HepG2 (cell line): ENCODE measurements at regions not wholly inside any gene's neighbourhood (a gene's known extent, or its start where the extent isn't known, plus 50 kb on each side); places are given as distances from the start of the nearest gene placed in this dataset.

Experiments used
- ATAC-seq: fragments of 200-7000 bp; cut with Tn5 transposase; 3 replicates; pipeline ENCODE4 v1.9.1; 2020; ENCODE audit warnings: mild to moderate bottlenecking, moderate library complexity
- BruUV-seq: library from RNA; stranded (reverse); fragments of 400-500 nt; replicated peaks from 2 replicates; lab custom pipeline; 2021; lab: Mats Ljungman, UMichigan
- CTCF ChIA-PET: fragments of 300-600 bp; formaldehyde crosslinking; extraction: SDS; loops from one replicate; lab custom pipeline; 2021; ENCODE audit warnings: low total read pairs, inconsistent platforms, low intra/inter-chr PET ratio; lab: Yijun Ruan, JAX
- POLR2A ChIA-PET: fragments of 350-600 bp; sonication (Branson Sonifier 250); formaldehyde crosslinking; loops from one replicate; lab custom pipeline; 2020; ENCODE audit warnings: antibody characterized with exemption, inconsistent platforms; lab: Yijun Ruan, JAX
- DNase-seq: peaks from one replicate; pipeline ENCODE4 v3.0.0-alpha.2; 2015; ENCODE audit warnings: low spot score
- FAIRE-seq: peaks from 3 replicates; lab custom pipeline; 2011; peaks lifted over from hg19 to GRCh38; lab: Jason Lieb, UNC
- H2AFZ ChIP-seq: one replicate; pipeline ENCODE4 v1.6.1; 2011; ENCODE audit warnings: low read length, inconsistent platforms
- H3K27ac ChIP-seq: fragments of 300-600 bp; 3 replicates; pipeline ENCODE4 v1.8.0; 2011; ENCODE audit warnings: mixed run types, mild to moderate bottlenecking, mixed read lengths, low read length, inconsistent platforms; ENCODE audit not compliant: insufficient read depth; ENCODE audit errors: extremely low read length
- H3K27me3 ChIP-seq, 2 experiments: fragments of 200-600 bp in 1 of 2; 2 replicates in 1 of 2; 3 replicates in 1 of 2; pipeline versions ENCODE4 v1.6.0 to v1.8.0; 2011; ENCODE audit warnings: low read length in 2 of 2, mild to moderate bottlenecking in 2 of 2, moderate library complexity in 2 of 2, inconsistent platforms in 1 of 2; ENCODE audit not compliant: insufficient read depth in 2 of 2, control insufficient read depth in 1 of 2
- H3K36me3 ChIP-seq, 2 experiments: fragments of 200-600 bp in 1 of 2; replicated peaks in 1 of 2; 2 replicates in 1 of 2; 3 replicates in 1 of 2; pipeline versions ENCODE4 v1.5.1 to v1.8.0; 2011; ENCODE audit warnings: low read length in 2 of 2, inconsistent platforms in 1 of 2; ENCODE audit not compliant: insufficient read depth in 2 of 2, control insufficient read depth in 1 of 2
- H3K4me1 ChIP-seq: 2 replicates; pipeline ENCODE4 v1.5.1; 2012; ENCODE audit warnings: low read length, inconsistent platforms; ENCODE audit not compliant: insufficient read depth
- H3K4me2 ChIP-seq: 2 replicates; pipeline ENCODE4 v1.6.0; 2011; ENCODE audit warnings: low read depth, low read length, inconsistent platforms
- H3K4me3 ChIP-seq, 3 experiments: fragments of 200-600 bp in 1 of 3; sonication (generic), shearing (Covaris generic) in 1 of 3; replicated peaks in 1 of 3; 2 replicates each; pipeline ENCODE4 v1.5.1; 2011 to 2016; ENCODE audit warnings: low read length in 3 of 3, inconsistent platforms in 2 of 3, low read depth in 2 of 3, mild to moderate bottlenecking in 2 of 3, control low read depth in 1 of 3, mixed read lengths in 1 of 3; ENCODE audit not compliant: insufficient read depth in 1 of 3
- H3K79me2 ChIP-seq: one replicate; pipeline ENCODE4 v1.6.1; 2011; ENCODE audit warnings: low read length, inconsistent platforms; ENCODE audit not compliant: insufficient read depth
- H3K9ac ChIP-seq: 2 replicates; pipeline ENCODE4 v1.6.0; 2011; ENCODE audit warnings: mild to moderate bottlenecking, low read depth, low read length, inconsistent platforms; ENCODE audit not compliant: insufficient read depth
- H3K9me3 ChIP-seq: 2 replicates; pipeline ENCODE4 v1.5.1; 2012; ENCODE audit warnings: mild to moderate bottlenecking, low read length
- H4K20me1 ChIP-seq: 2 replicates; pipeline ENCODE4 v1.6.0; 2011; ENCODE audit warnings: inconsistent platforms, mild to moderate bottlenecking, low read length, moderate library complexity; ENCODE audit not compliant: insufficient read depth
- EED ChIP-seq: sonication (generic); formaldehyde crosslinking; IDR thresholded peaks from 2 replicates; pipeline ENCODE4 v1.5.0; 2020; ENCODE audit warnings: mild to moderate bottlenecking, missing genetic modification reagents
- HIVEP1 ChIP-seq: sonication (generic); formaldehyde crosslinking; IDR thresholded peaks from 2 replicates; pipeline ENCODE4 v1.4.0; 2020; ENCODE audit warnings: mild to moderate bottlenecking, missing genetic modification reagents
- RBAK ChIP-seq: sonication (generic); formaldehyde crosslinking; IDR thresholded peaks from 2 replicates; pipeline ENCODE4 v1.5.1; 2020; ENCODE audit warnings: mild to moderate bottlenecking, missing genetic modification reagents
- SOX6 ChIP-seq, 2 experiments: fragments of 450-650 bp in 1 of 2; sonication (generic) in 1 of 2; formaldehyde crosslinking in 1 of 2; IDR thresholded peaks; 2 replicates each; pipeline versions ENCODE4 v1.4.0 to v1.6.1; 2017 to 2020; ENCODE audit warnings: antibody characterized with exemption in 1 of 2, mild to moderate bottlenecking in 1 of 2, missing genetic modification reagents in 1 of 2
- SRY ChIP-seq: sonication (generic); formaldehyde crosslinking; IDR thresholded peaks from 2 replicates; pipeline ENCODE4 v1.8.0; 2022; ENCODE audit warnings: mild to moderate bottlenecking, missing genetic modification reagents
- ZNF460 ChIP-seq: sonication (generic); formaldehyde crosslinking; IDR thresholded peaks from 2 replicates; pipeline ENCODE4 v1.5.1; 2020; ENCODE audit warnings: missing genetic modification reagents, mild to moderate bottlenecking, borderline replicate concordance
- ZNF616 ChIP-seq: sonication (generic); formaldehyde crosslinking; IDR thresholded peaks from 2 replicates; pipeline ENCODE4 v1.5.0; 2020; ENCODE audit warnings: low read depth, mild to moderate bottlenecking, missing genetic modification reagents
- ZNF619 ChIP-seq: sonication (generic); formaldehyde crosslinking; IDR thresholded peaks from 2 replicates; pipeline ENCODE4 v1.4.0; 2020; ENCODE audit warnings: mild to moderate bottlenecking, missing genetic modification reagents
- WGBS: methylation state at CpG from one replicate; pipeline ENCODE4 v1.1.6; 2017; ENCODE audit warnings: low lambda C conversion rate; 5-methylcytosine and 5-hydroxymethylcytosine counted together
- in situ Hi-C: cut with HindIII; loops from 2 replicates; pipeline ENCODE4 v1.10.0; 2017; ENCODE audit warnings: low pct_unique_long_range_greater_than_20kb; ENCODE audit not compliant: extremely low pct_ligation_motif_present
- intact Hi-C: fragments of 100-400 bp; cut with micrococcal nuclease; formaldehyde crosslinking; loops from one replicate; pipeline ENCODE4 v1.10.0; 2022; ENCODE audit not compliant: unreplicated experiment
- TF ChIP-seq, protein P1 (sequence below): sonication (generic); formaldehyde crosslinking; IDR thresholded peaks from 2 replicates; pipeline ENCODE4 v1.5.0; 2020; ENCODE audit warnings: missing genetic modification reagents
- TF ChIP-seq, protein P2 (sequence below): sonication (generic); formaldehyde crosslinking; IDR thresholded peaks from 2 replicates; pipeline ENCODE4 v1.8.1; 2023; ENCODE audit warnings: mild to moderate bottlenecking, missing genetic modification reagents
- TF ChIP-seq, protein P3 (sequence below): sonication (generic); formaldehyde crosslinking; IDR thresholded peaks from 2 replicates; pipeline ENCODE4 v1.8.1; 2022; ENCODE audit warnings: mild to moderate bottlenecking, missing genetic modification reagents

DNA sequence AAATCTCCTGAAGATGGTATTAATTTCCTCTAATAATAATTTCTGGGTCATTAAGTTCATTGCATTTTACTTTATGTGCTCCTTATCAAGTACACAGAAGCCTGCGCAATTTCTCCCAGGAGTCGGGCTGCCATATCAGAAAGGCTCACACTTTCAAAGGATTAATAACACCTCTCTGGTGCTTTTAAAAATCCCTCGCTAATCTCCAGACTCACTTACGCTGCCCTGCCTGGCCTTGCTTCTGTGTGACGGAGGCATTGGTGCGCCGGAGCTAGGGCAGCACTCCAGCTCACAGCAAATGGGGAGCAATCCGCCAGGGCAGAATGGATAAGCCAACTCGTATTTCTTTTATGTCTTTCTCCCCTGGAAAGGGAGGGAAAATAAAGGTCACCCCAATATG is 300.8 kb downstream of the EFNB2 start (continued):
- TF ChIP-seq SRY, result no peak
- TF ChIP-seq, protein P1, sequence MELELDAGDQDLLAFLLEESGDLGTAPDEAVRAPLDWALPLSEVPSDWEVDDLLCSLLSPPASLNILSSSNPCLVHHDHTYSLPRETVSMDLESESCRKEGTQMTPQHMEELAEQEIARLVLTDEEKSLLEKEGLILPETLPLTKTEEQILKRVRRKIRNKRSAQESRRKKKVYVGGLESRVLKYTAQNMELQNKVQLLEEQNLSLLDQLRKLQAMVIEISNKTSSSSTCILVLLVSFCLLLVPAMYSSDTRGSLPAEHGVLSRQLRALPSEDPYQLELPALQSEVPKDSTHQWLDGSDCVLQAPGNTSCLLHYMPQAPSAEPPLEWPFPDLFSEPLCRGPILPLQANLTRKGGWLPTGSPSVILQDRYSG, result no peak

DNA sequence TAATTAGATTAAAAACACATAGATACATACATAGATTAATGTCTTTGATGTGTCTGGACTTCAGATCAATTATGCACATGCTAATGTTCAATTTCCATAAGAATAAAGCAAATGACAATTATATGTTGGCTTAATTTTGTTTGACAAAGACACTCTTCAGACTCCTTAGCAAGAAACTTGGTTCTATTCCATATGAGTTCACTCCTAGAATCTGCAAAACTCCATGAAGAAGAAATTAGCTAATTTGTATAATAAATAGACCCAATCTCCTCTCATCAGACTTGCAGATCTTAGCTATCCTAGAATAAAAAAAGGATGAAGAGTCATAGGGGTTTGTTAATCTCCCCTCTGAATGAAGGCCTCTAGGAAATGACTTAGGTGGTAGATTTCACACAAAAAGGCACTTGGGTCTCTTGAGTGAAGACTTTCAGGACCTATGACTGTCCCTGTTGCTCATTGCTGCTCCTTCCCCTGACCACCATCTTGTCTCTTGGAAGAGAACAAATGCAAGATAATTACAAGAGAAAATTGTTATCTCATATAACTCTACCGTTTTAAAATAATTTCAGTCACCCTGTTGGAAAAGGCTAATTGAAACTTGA is 302.2 kb downstream of the EFNB2 start:
- POLR2A ChIA-PET, result no interaction called here
- Histone ChIP-seq H3K4me1 (no peaks in the 10 kb centered on the region), H3K36me3 (no peaks in the 10 kb centered on the region), H3K9me3 (no peaks in the 10 kb centered on the region), H3K27me3 (no peaks in the 10 kb centered on the region)
- BruUV-seq, result no TSS peak
- no peak for FAIRE-seq
- TF ChIP-seq, protein P2, sequence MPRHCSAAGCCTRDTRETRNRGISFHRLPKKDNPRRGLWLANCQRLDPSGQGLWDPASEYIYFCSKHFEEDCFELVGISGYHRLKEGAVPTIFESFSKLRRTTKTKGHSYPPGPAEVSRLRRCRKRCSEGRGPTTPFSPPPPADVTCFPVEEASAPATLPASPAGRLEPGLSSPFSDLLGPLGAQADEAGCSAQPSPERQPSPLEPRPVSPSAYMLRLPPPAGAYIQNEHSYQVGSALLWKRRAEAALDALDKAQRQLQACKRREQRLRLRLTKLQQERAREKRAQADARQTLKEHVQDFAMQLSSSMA, result no peak
- TF ChIP-seq SOX6 (IDR thresholded peaks at IDR 0.05), result no peak
- TF ChIP-seq SOX6 (CRISPR knock-in tag; IDR thresholded peaks at IDR 0.05), result no peak
- no peak for TF ChIP-seq ZNF616 (CRISPR knock-in tag)
- TF ChIP-seq RBAK (CRISPR knock-in tag), result no peak
- TF ChIP-seq, protein P3, sequence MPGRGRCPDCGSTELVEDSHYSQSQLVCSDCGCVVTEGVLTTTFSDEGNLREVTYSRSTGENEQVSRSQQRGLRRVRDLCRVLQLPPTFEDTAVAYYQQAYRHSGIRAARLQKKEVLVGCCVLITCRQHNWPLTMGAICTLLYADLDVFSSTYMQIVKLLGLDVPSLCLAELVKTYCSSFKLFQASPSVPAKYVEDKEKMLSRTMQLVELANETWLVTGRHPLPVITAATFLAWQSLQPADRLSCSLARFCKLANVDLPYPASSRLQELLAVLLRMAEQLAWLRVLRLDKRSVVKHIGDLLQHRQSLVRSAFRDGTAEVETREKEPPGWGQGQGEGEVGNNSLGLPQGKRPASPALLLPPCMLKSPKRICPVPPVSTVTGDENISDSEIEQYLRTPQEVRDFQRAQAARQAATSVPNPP (CRISPR knock-in tag), result no peak
- no peak for TF ChIP-seq HIVEP1
- TF ChIP-seq ZNF460, result no peak
- no peak for TF ChIP-seq ZNF619
- no peak for TF ChIP-seq EED
- TF ChIP-seq, all 625 proteins: peak for 0
- no peak overlapping the region for H3K9ac ChIP-seq
- WGBS, result 0% methylated on average over 1 of the region's 1 CpG
- in situ Hi-C loops (no loop called here), intact Hi-C loops (no loop called here)
- H3K4me3 ChIP-seq, result no peak overlapping the region
- DNase-seq, result no peak
- H3K4me2 ChIP-seq, result no peak overlapping the region
- CTCF ChIA-PET, result no interaction called here
- H3K27ac ChIP-seq, result no peak overlapping the region
- H2AFZ ChIP-seq, result no peak overlapping the region
- no peaks in the 10 kb centered on the region for H4K20me1 ChIP-seq
- no peaks in the 10 kb centered on the region for H3K79me2 ChIP-seq
- ATAC-seq, result no peak
